HEK293 (cell line): ENCODE measurements at regions not wholly inside any gene's neighbourhood (a gene's known extent, or its start where the extent isn't known, plus 50 kb on each side); places are given as distances from the start of the nearest gene placed in this dataset.

ENCODE experiments used
- CTCF ChIA-PET: fragments of 350-600 bp; formaldehyde crosslinking; extraction: SDS; loops from one replicate; lab custom pipeline; 2021; ENCODE audit warnings: antibody characterized with exemption; lab: Yijun Ruan, JAX
- POLR2A ChIA-PET: fragments of 300-600 bp; formaldehyde crosslinking; extraction: SDS; loops from one replicate; lab custom pipeline; 2020; ENCODE audit warnings: antibody characterized with exemption, inconsistent platforms; lab: Yijun Ruan, JAX
- H3K27ac ChIP-seq: fragments of 200-500 bp; sonication (Bioruptor generic); 2 replicates; pipeline ENCODE4 v1.5.1; 2014; ENCODE audit warnings: low read depth, low read length, control low read depth, inconsistent platforms; ENCODE audit errors: extremely low read depth
- H3K36me3 ChIP-seq, 2 experiments: fragments of 200-500 bp in 1 of 2; sonication (Bioruptor generic) in 1 of 2; 1 replicate in 1 of 2; 2 replicates in 1 of 2; pipeline ENCODE4 v1.5.1; 2014 to 2017; ENCODE audit warnings: inconsistent platforms in 2 of 2, low read length in 2 of 2; ENCODE audit not compliant: control insufficient read depth in 2 of 2, insufficient read depth in 1 of 2
- H3K4me1 ChIP-seq: fragments of 200-500 bp; sonication (Bioruptor generic); 2 replicates; pipeline ENCODE4 v1.5.1; 2014; ENCODE audit warnings: mild to moderate bottlenecking, low read length, inconsistent platforms; ENCODE audit not compliant: control insufficient read depth, insufficient read depth
- H3K4me3 ChIP-seq: 2 replicates; pipeline ENCODE4 v1.5.1; 2011; ENCODE audit warnings: low read depth, mild to moderate bottlenecking, control low read depth, low read length, moderate library complexity
- H3K9me3 ChIP-seq: fragments of 200-500 bp; sonication (Bioruptor generic); 2 replicates; pipeline ENCODE4 v1.5.1; 2014; ENCODE audit warnings: low read depth, low read length, inconsistent platforms; ENCODE audit not compliant: control insufficient read depth, insufficient read depth
- FEZF1 ChIP-seq: fragments of 450-650 bp; formaldehyde crosslinking; IDR thresholded peaks from 2 replicates; pipeline ENCODE4 v1.5.1; 2016; ENCODE audit warnings: missing biosample characterization, missing genetic modification characterization
- GLIS1 ChIP-seq: fragments of 450-650 bp; formaldehyde crosslinking; IDR thresholded peaks from 2 replicates; pipeline ENCODE4 v1.5.1; 2016; ENCODE audit warnings: missing biosample characterization, missing genetic modification characterization
- IKZF3 ChIP-seq: fragments of 450-650 bp; IDR thresholded peaks from 2 replicates; pipeline ENCODE4 v1.5.0; 2018; ENCODE audit warnings: missing biosample characterization, mild to moderate bottlenecking, missing genetic modification characterization, moderate library complexity
- PRDM10 ChIP-seq: fragments of 450-650 bp; formaldehyde crosslinking; IDR thresholded peaks from 2 replicates; pipeline ENCODE4 v1.5.1; 2016; ENCODE audit warnings: missing biosample characterization, missing genetic modification characterization
- RBAK ChIP-seq: fragments of 450-650 bp; formaldehyde crosslinking; IDR thresholded peaks from 2 replicates; pipeline ENCODE4 v1.5.1; 2016; ENCODE audit warnings: missing biosample characterization, missing genetic modification characterization
- REPIN1 ChIP-seq: fragments of 450-650 bp; formaldehyde crosslinking; IDR thresholded peaks from 2 replicates; pipeline ENCODE4 v1.5.1; 2017; ENCODE audit warnings: missing biosample characterization, missing genetic modification characterization, low read depth
- ZFP3 ChIP-seq: fragments of 450-650 bp; formaldehyde crosslinking; IDR thresholded peaks from 2 replicates; pipeline ENCODE4 v1.5.1; 2016; ENCODE audit warnings: low read depth, missing biosample characterization, missing genetic modification characterization
- ZNF114 ChIP-seq: fragments of 450-650 bp; formaldehyde crosslinking; IDR thresholded peaks from 2 replicates; pipeline ENCODE4 v1.5.0; 2017; ENCODE audit warnings: missing biosample characterization, missing genetic modification characterization
- ZNF2 ChIP-seq: fragments of 450-650 bp; formaldehyde crosslinking; IDR thresholded peaks from 2 replicates; pipeline ENCODE4 v1.5.1; 2016; ENCODE audit warnings: missing biosample characterization, missing genetic modification characterization
- ZNF26 ChIP-seq: fragments of 450-650 bp; formaldehyde crosslinking; IDR thresholded peaks from 2 replicates; pipeline ENCODE4 v1.5.1; 2016; ENCODE audit warnings: missing biosample characterization, missing genetic modification characterization
- ZNF274 ChIP-seq, 2 experiments: fragments of 200-500 bp in 1 of 2; fragments of 450-650 bp in 1 of 2; sonication (Bioruptor generic) in 1 of 2; formaldehyde crosslinking in 1 of 2; IDR thresholded peaks; 2 replicates each; pipeline versions ENCODE4 v1.5.1 to v1.6.1; 2014 to 2016; ENCODE audit warnings: borderline replicate concordance in 1 of 2, inconsistent platforms in 1 of 2, low read length in 1 of 2, missing biosample characterization in 1 of 2, missing genetic modification characterization in 1 of 2
- ZNF311 ChIP-seq: fragments of 450-650 bp; formaldehyde crosslinking; IDR thresholded peaks from 2 replicates; pipeline ENCODE4 v1.5.1; 2017; ENCODE audit warnings: missing biosample characterization, missing genetic modification characterization, borderline replicate concordance
- ZNF548 ChIP-seq: fragments of 450-650 bp; formaldehyde crosslinking; IDR thresholded peaks from 2 replicates; pipeline ENCODE4 v1.5.1; 2016; ENCODE audit warnings: missing biosample characterization, missing genetic modification characterization
- ZNF555 ChIP-seq: fragments of 450-650 bp; formaldehyde crosslinking; conservative IDR thresholded peaks from 2 replicates; pipeline ENCODE4 v1.5.1; 2017; ENCODE audit warnings: missing biosample characterization, mild to moderate bottlenecking, missing genetic modification characterization, inconsistent platforms
- ZNF610 ChIP-seq: fragments of 450-650 bp; formaldehyde crosslinking; IDR thresholded peaks from 2 replicates; pipeline ENCODE4 v1.5.1; 2016; ENCODE audit warnings: missing biosample characterization, missing genetic modification characterization, borderline replicate concordance
- ZNF623 ChIP-seq: fragments of 450-650 bp; formaldehyde crosslinking; IDR thresholded peaks from 2 replicates; pipeline ENCODE4 v1.5.1; 2016; ENCODE audit warnings: missing biosample characterization, missing genetic modification characterization
- ZNF626 ChIP-seq: fragments of 450-650 bp; sonication (Bioruptor Pico); formaldehyde crosslinking; IDR thresholded peaks from 2 replicates; pipeline ENCODE4 v1.5.1; 2018; ENCODE audit warnings: missing biosample characterization, missing genetic modification characterization, inconsistent platforms
- ZNF654 ChIP-seq: fragments of 450-650 bp; formaldehyde crosslinking; IDR thresholded peaks from 2 replicates; pipeline ENCODE4 v1.5.1; 2016; ENCODE audit warnings: low read depth, missing biosample characterization, missing genetic modification characterization
- ZNF830 ChIP-seq: fragments of 450-650 bp; IDR thresholded peaks from 2 replicates; pipeline ENCODE4 v1.5.0; 2018; ENCODE audit warnings: missing biosample characterization, missing genetic modification characterization, low read depth, mild to moderate bottlenecking, moderate library complexity
- ZXDB ChIP-seq: fragments of 450-650 bp; formaldehyde crosslinking; IDR thresholded peaks from 2 replicates; pipeline ENCODE4 v1.5.1; 2016; ENCODE audit warnings: missing biosample characterization, missing genetic modification characterization
- TF ChIP-seq, protein P1 (sequence below): fragments of 450-650 bp; formaldehyde crosslinking; IDR thresholded peaks from 2 replicates; pipeline ENCODE4 v1.5.1; 2016; ENCODE audit warnings: missing biosample characterization, missing genetic modification characterization
- TF ChIP-seq, protein P2 (sequence below): sonication (generic); formaldehyde crosslinking; IDR thresholded peaks from 2 replicates; pipeline ENCODE4 v1.8.1; 2022; ENCODE audit warnings: mild to moderate bottlenecking, moderate library complexity, missing genetic modification reagents
- TF ChIP-seq, protein P3 (sequence below): fragments of 450-650 bp; formaldehyde crosslinking; optimal IDR thresholded peaks from 2 replicates; pipeline ENCODE3; 2016; ENCODE audit warnings: missing biosample characterization, mild to moderate bottlenecking, missing genetic modification characterization

DNA sequence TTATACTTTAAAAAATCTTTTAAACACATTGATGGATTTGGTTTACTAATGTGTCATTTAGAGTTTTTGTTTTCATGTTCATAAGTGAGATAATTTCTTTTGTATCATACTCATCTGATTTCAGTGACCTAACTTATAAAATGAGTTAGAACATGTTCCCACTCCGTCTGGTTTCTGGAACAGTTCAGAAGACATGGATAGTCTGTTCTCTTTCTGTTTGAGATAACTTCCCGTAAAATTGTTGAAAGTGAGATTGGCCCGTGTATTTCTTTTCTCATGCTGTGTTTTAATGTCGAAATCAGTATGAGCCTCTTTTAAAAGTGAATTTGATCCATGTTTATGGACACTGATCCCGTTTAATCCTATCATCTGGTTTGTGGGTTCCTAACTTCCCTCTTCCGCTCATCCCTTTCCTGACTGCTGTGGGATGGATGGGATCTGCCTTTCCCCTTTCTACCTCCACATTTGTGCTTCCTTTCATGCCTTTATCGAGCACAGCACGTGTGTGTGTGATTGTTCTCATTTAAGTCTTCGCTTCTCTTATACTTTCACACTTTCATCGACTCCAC, 78.9 kb downstream of the COPS8 start:
- TF ChIP-seq, protein P1, sequence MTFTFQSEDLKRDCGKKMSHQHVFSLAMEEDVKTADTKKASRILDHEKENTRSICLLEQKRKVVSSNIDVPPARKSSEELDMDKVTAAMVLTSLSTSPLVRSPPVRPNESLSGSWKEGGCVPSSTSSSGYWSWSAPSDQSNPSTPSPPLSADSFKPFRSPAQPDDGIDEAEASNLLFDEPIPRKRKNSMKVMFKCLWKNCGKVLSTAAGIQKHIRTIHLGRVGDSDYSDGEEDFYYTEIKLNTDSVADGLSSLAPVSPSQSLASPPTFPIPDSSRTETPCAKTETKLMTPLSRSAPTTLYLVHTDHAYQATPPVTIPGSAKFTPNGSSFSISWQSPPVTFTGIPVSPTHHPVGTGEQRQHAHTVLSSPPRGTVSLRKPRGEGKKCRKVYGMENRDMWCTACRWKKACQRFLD (tag by site-specific recombination), result no peak
- TF ChIP-seq ZXDB (tag by site-specific recombination) (no peak), IKZF3 (tag by site-specific recombination) (no peak), ZNF555 (tag by site-specific recombination) (no peak), ZNF548 (no peak), ZNF626 (tag by site-specific recombination) (no peak), ZNF311 (tag by site-specific recombination) (no peak), ZNF26 (tag by site-specific recombination) (no peak), ZNF274 (IDR thresholded peaks at IDR 0.05; ENCODE audit: low read length) (no peak), ZNF274 (tag by site-specific recombination; IDR thresholded peaks at IDR 0.05; ENCODE audit: borderline replicate concordance) (no peak), ZNF2 (no peak), ZNF654 (tag by site-specific recombination) (no peak), RBAK (tag by site-specific recombination) (no peak), FEZF1 (tag by site-specific recombination) (no peak), ZNF623 (no peak)
- TF ChIP-seq, protein P2, sequence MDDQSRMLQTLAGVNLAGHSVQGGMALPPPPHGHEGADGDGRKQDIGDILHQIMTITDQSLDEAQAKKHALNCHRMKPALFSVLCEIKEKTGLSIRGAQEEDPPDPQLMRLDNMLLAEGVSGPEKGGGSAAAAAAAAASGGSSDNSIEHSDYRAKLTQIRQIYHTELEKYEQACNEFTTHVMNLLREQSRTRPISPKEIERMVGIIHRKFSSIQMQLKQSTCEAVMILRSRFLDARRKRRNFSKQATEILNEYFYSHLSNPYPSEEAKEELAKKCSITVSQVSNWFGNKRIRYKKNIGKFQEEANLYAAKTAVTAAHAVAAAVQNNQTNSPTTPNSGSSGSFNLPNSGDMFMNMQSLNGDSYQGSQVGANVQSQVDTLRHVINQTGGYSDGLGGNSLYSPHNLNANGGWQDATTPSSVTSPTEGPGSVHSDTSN, result no peak
- TF ChIP-seq, protein P3, sequence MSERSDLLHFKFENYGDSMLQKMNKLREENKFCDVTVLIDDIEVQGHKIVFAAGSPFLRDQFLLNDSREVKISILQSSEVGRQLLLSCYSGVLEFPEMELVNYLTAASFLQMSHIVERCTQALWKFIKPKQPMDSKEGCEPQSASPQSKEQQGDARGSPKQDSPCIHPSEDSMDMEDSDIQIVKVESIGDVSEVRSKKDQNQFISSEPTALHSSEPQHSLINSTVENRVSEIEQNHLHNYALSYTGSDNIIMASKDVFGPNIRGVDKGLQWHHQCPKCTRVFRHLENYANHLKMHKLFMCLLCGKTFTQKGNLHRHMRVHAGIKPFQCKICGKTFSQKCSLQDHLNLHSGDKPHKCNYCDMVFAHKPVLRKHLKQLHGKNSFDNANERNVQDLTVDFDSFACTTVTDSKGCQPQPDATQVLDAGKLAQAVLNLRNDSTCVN (tag by site-specific recombination), result no peak
- H3K36me3 ChIP-seq, result no peaks in the 10 kb centered on the region
- CTCF ChIA-PET, result interaction anchor here (0.6 to 2.4 kb wide), 22 partner anchors 9 to 410 kb away, joined by 3 to 36 read pairs (median 4); partner anchors contain the start of gene MLPH
- POLR2A ChIA-PET, result no interaction called here
- no peaks in the 10 kb centered on the region for H3K9me3 ChIP-seq
- H3K4me3 ChIP-seq, result no peak overlapping the region
- no peaks in the 10 kb centered on the region for H3K4me1 ChIP-seq
- H3K27ac ChIP-seq, result no peak overlapping the region

DNA sequence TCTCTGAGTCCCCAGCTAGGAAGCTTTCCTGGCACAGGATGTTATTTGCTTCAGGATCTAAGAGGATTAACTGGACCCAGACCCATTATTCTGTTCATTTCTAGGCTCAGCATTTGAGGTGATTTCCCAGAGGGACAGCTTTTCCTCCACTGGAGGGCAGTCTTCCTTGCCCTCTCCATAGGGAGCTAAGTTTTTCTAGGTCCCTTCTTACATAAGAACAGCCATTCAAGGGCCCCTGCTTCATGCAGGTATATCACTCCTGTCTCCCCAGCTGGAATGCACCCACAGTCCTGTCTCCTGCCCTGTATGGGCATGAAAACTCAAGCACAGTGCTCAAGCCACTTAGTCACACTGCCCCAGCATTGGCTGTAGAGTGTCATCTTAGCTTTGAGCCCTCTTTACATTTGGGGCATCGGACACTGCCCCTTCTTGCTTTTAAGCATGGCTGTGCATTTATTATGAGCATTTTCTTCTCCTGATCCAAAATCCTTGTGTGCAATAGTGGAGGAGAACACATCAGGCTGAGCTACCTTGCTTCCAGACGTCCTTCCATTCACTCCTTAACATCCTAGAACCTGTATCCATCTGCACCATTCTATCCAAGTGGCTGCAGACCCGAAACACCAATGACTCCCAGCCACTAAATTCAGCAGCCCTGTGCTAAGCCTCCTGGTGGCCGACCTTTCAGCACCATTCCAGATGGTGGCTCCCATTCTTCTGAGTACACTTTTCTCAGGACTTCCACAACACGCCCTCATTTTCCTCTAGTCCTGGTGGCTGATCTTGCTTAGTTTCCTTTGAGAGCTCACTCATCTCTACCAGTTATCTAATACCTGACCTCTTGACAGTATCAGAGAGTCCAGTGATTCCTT, 80.0 kb downstream of the COPS8 start:
- no peaks in the 10 kb centered on the region for H3K4me1 ChIP-seq
- H3K36me3 ChIP-seq, result no peaks in the 10 kb centered on the region
- ChIA-PET CTCF (interaction anchor here (0.5 to 2.4 kb wide), 30 partner anchors 8 to 921 kb away, joined by 3 to 36 read pairs (median 4); partner anchors contain the start of gene MLPH), POLR2A (no interaction called here)
- no peaks in the 10 kb centered on the region for H3K9me3 ChIP-seq
- no peak overlapping the region for H3K27ac ChIP-seq
- no peak overlapping the region for H3K4me3 ChIP-seq
- TF ChIP-seq, protein P2, result no peak
- TF ChIP-seq ZNF830, result no peak
- TF ChIP-seq REPIN1 (tag by site-specific recombination), result no peak
- no peak for TF ChIP-seq ZFP3 (tag by site-specific recombination)
- TF ChIP-seq PRDM10 (tag by site-specific recombination), result no peak
- TF ChIP-seq ZNF114 (tag by site-specific recombination), result no peak
- no peak for TF ChIP-seq GLIS1 (tag by site-specific recombination)
- no peak for TF ChIP-seq ZNF610 (tag by site-specific recombination)
